B cell (primary cell): ENCODE measurements at regions not wholly inside any gene's neighbourhood (a gene's known extent, or its start where the extent isn't known, plus 50 kb on each side); places are given as distances from the start of the nearest gene placed in this dataset.

Source experiments
- ATAC-seq: fragments of 200-7000 bp; cut with Tn5 transposase; one replicate; pipeline ENCODE4 v1.10.0; 2021; ENCODE audit warnings: low read depth, mild to moderate bottlenecking, moderate number of reproducible peaks, moderate library complexity
- CTCF ChIA-PET: fragments of 350-600 bp; sonication (Branson Sonifier 250); formaldehyde crosslinking; loops from one replicate; lab custom pipeline; 2021; ENCODE audit warnings: antibody characterized with exemption, inconsistent platforms; lab: Charles Lee
- POLR2A ChIA-PET: fragments of 350-600 bp; sonication (Branson Sonifier 250); formaldehyde crosslinking; loops from one replicate; lab custom pipeline; 2021; ENCODE audit warnings: antibody characterized with exemption; lab: Charles Lee
- DNase-seq: peaks from one replicate; pipeline ENCODE4 v3.0.0; 2013
- H2AFZ ChIP-seq: 2 replicates; pipeline ENCODE4 v1.6.1; 2012; ENCODE audit warnings: mild to moderate bottlenecking, low read depth, low read length; ENCODE audit not compliant: insufficient read depth, poor library complexity, severe bottlenecking
- H3K27ac ChIP-seq, 2 donors: 1 replicate in 1 of 2; 2 replicates in 1 of 2; pipeline ENCODE4 v1.5.1; 2012 to 2013; ENCODE audit warnings: low read length in 2 of 2, mild to moderate bottlenecking in 2 of 2, moderate library complexity in 1 of 2
- H3K27me3 ChIP-seq, 4 experiments: fragments of 200-600 bp in 1 of 4; sonication (generic) in 1 of 4; replicated peaks in 1 of 4; 1 replicate in 2 of 4; 2 replicates in 2 of 4; pipeline versions ENCODE4 v1.6.1 to v1.7.0; 2013 to 2016; ENCODE audit warnings: low read length in 3 of 4, mild to moderate bottlenecking in 2 of 4, mixed read lengths in 1 of 4, moderate library complexity in 1 of 4; ENCODE audit not compliant: insufficient read depth in 4 of 4, control insufficient read depth in 3 of 4; ENCODE audit errors: control extremely low read depth in 1 of 4
- H3K36me3 ChIP-seq, 2 experiments: replicated peaks in 1 of 2; 1 replicate in 1 of 2; 2 replicates in 1 of 2; pipeline versions ENCODE4 v1.6.1 to v1.7.1; 2013; ENCODE audit warnings: low read length in 1 of 2; ENCODE audit not compliant: insufficient read depth in 2 of 2, control insufficient read depth in 1 of 2; ENCODE audit errors: control extremely low read depth in 1 of 2, extremely low read depth in 1 of 2
- H3K4me1 ChIP-seq, 2 donors: fragments of 200-600 bp in 1 of 2; sonication (generic) in 1 of 2; 1 replicate in 1 of 2; 2 replicates in 1 of 2; pipeline versions ENCODE4 v1.5.1 to v1.6.1; 2013 to 2017; ENCODE audit warnings: low read length in 2 of 2; ENCODE audit not compliant: control insufficient read depth in 2 of 2, insufficient read depth in 2 of 2
- H3K4me2 ChIP-seq: replicated peaks from 2 replicates; pipeline ENCODE3; 2012; ENCODE audit warnings: mild to moderate bottlenecking, low read depth, low read length; ENCODE audit not compliant: poor library complexity, severe bottlenecking
- H3K4me3 ChIP-seq, 5 experiments: fragments of 200-600 bp in 1 of 5; sonication (generic) in 1 of 5; 1 replicate in 3 of 5; 2 replicates in 2 of 5; pipeline versions ENCODE4 v1.5.1 to v1.7.0; 2011 to 2016; ENCODE audit warnings: low read length in 4 of 5, mild to moderate bottlenecking in 4 of 5, low read depth in 2 of 5, control low read depth in 1 of 5, moderate library complexity in 1 of 5; ENCODE audit not compliant: insufficient read depth in 1 of 5; ENCODE audit errors: control extremely low read depth in 1 of 5, extremely low read depth in 1 of 5
- H3K79me2 ChIP-seq: fragments of 200-600 bp; sonication (generic); one replicate; pipeline ENCODE4 v1.6.0; 2016; ENCODE audit warnings: low read length; ENCODE audit not compliant: control insufficient read depth, insufficient read depth
- H3K9ac ChIP-seq: fragments of 200-600 bp; sonication (generic); 2 replicates; pipeline ENCODE4 v1.6.1; 2017; ENCODE audit warnings: mild to moderate bottlenecking, low read length, moderate library complexity
- H3K9me3 ChIP-seq, 3 donors: one replicate each; pipeline versions ENCODE4 v1.6.1 to v1.7.1; 2013; ENCODE audit warnings: low read length in 2 of 3; ENCODE audit not compliant: control insufficient read depth in 2 of 3, insufficient read depth in 1 of 3; ENCODE audit errors: control extremely low read depth in 1 of 3
- H4K20me1 ChIP-seq: 2 replicates; pipeline ENCODE4 v1.6.0; 2012; ENCODE audit warnings: mild to moderate bottlenecking, low read length; ENCODE audit not compliant: insufficient read depth, control insufficient read depth, poor library complexity, severe bottlenecking
- H3K27ac Mint-ChIP-seq: one replicate; pipeline ENCODE4 v1.8.0; 2021; ENCODE audit warnings: mixed read lengths
- H3K27me3 Mint-ChIP-seq: one replicate; pipeline ENCODE4 v1.8.0; 2021; ENCODE audit warnings: mixed read lengths
- H3K4me1 Mint-ChIP-seq: one replicate; pipeline ENCODE4 v1.8.0; 2021; ENCODE audit warnings: mixed read lengths
- H3K4me3 Mint-ChIP-seq: one replicate; pipeline ENCODE4 v1.8.0; 2021; ENCODE audit warnings: mixed read lengths
- H3K9me3 Mint-ChIP-seq: one replicate; pipeline ENCODE4 v1.8.0; 2022; ENCODE audit warnings: mixed read lengths; ENCODE audit not compliant: insufficient read depth
- EZH2 ChIP-seq: IDR thresholded peaks from 2 replicates; pipeline ENCODE4 v1.6.1; 2012; ENCODE audit warnings: borderline replicate concordance, low read depth, mild to moderate bottlenecking, moderate library complexity, low read length; ENCODE audit not compliant: insufficient read depth, poor library complexity, severe bottlenecking
- WGBS: methylation state at CpG from one replicate; pipeline ENCODE4 v1.1.5; 2013; ENCODE audit warnings: missing lambda C conversion rate; ENCODE audit not compliant: insufficient coverage; 5-methylcytosine and 5-hydroxymethylcytosine counted together
- intact Hi-C: fragments of 100-400 bp; cut with micrococcal nuclease; formaldehyde crosslinking; loops from one replicate; pipeline ENCODE4 v1.10.0; 2022
- TF ChIP-seq, protein P1 (sequence below): fragments of 200-600 bp; IDR thresholded peaks from one replicate; pipeline ENCODE4 v1.8.0; 2022; ENCODE audit warnings: antibody characterized with exemption, mild to moderate bottlenecking

DNA sequence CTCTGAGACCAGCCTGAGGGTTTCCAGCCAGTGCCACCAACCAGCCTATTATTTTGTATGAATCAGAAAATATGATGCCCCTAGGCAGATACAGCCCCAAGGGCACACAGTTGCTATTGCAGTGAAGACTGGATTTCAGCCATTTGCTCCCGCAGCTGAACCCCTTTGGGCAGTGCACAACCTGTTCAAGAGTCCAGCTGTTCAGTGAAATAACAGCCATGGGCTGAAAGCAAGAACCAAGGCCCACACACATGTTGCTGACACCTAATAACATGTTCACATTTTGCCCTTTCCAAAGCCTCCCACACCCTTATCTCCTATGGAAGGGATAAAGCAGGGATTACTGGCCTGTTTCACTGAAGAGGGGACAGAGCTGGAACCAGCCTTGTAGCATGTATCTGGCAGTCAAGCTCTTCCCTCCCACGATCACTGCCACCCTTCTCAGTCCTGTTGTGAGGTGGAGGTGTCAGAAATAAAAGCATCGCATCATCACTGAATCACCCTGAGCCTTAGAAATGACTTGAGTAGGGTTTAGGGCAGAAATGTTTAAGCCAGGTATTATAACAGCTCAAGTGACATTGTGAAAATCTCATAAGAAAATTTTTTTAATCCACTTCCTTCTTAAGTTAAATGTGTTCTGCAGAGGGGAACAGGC, 137.1 kb upstream of the FSTL4 start:
- ChIA-PET CTCF (interaction anchor here (1.2 kb wide), 1 partner anchor 195 kb away, joined by 3 read pairs; no protein-coding TSS in a partner anchor), POLR2A (no interaction called here)
- Histone ChIP-seq H4K20me1 (no peaks in the 10 kb centered on the region), H3K27me3 (no peaks in the 10 kb centered on the region), H3K36me3 (no peaks in the 10 kb centered on the region), H3K4me2 (no peak overlapping the region), H3K9ac (no peak overlapping the region), H3K4me1 (no peaks in the 10 kb centered on the region), H2AFZ (no peak overlapping the region), H3K9me3 (peaks cover 0 to 4% (median 0%) of the 10 kb centered on the region in 3 donors), H3K79me2 (no peaks in the 10 kb centered on the region), H3K4me3 (no peak overlapping the region), H3K27ac (no peak overlapping the region)
- DNase-seq: no peak
- WGBS: 100% methylated on average over 1 of the region's 3 CpGs
- H3K27ac Mint-ChIP-seq: no peak overlapping the region
- peaks cover under 1% of the 10 kb centered on the region for H3K27me3 Mint-ChIP-seq
- H3K4me3 Mint-ChIP-seq: no peak overlapping the region
- intact Hi-C loops: no loop called here
- no peaks in the 10 kb centered on the region for H3K4me1 Mint-ChIP-seq
- TF ChIP-seq, protein P1, sequence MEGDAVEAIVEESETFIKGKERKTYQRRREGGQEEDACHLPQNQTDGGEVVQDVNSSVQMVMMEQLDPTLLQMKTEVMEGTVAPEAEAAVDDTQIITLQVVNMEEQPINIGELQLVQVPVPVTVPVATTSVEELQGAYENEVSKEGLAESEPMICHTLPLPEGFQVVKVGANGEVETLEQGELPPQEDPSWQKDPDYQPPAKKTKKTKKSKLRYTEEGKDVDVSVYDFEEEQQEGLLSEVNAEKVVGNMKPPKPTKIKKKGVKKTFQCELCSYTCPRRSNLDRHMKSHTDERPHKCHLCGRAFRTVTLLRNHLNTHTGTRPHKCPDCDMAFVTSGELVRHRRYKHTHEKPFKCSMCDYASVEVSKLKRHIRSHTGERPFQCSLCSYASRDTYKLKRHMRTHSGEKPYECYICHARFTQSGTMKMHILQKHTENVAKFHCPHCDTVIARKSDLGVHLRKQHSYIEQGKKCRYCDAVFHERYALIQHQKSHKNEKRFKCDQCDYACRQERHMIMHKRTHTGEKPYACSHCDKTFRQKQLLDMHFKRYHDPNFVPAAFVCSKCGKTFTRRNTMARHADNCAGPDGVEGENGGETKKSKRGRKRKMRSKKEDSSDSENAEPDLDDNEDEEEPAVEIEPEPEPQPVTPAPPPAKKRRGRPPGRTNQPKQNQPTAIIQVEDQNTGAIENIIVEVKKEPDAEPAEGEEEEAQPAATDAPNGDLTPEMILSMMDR: no peak
- peaks cover 2% of the 10 kb centered on the region for H3K9me3 Mint-ChIP-seq
- ATAC-seq: no peak

DNA sequence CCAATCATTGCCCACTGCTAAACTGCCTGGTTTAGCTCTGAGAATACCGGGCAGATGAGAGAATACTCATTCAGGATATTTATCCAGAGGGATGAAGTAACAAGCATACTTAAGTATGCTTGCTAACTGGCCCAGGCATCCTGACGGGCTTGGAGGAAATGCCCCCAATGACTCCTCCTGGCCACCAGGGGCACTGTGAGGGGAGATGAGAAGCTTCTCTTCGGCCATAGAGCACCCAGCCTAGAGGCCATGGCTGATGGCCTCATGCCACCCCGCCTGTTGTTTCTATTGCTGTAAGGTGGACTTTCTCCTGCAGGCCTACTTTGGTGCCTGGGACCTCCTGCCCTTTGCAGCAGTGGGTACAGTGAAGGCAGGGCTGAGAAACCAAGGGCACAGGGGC, 134.5 kb upstream of the FSTL4 start:
- Histone ChIP-seq H3K9ac (no peak overlapping the region), H3K9me3 (peaks cover 0 to 4% (median 0%) of the 10 kb centered on the region in 3 donors), H3K79me2 (no peaks in the 10 kb centered on the region), H3K4me1 (peaks cover 8 to 13% of the 10 kb centered on the region in 2 donors), H3K4me3 (no peak overlapping the region), H3K4me2 (no peak overlapping the region), H3K27me3 (no peaks in the 10 kb centered on the region), H3K27ac (no peak overlapping the region), H4K20me1 (no peaks in the 10 kb centered on the region), H3K36me3 (no peaks in the 10 kb centered on the region), H2AFZ (no peak overlapping the region)
- H3K27me3 Mint-ChIP-seq: peaks cover 4% of the 10 kb centered on the region
- no peak overlapping the region for H3K27ac Mint-ChIP-seq
- no peak overlapping the region for H3K4me3 Mint-ChIP-seq
- intact Hi-C loops: no loop called here
- ChIA-PET POLR2A (no interaction called here), CTCF (interaction anchor here (1.5 kb wide), 1 partner anchor 9 kb away, joined by 4 read pairs; no protein-coding TSS in a partner anchor)
- no peak for TF ChIP-seq EZH2
- TF ChIP-seq, protein P1: peak; percentile 36
- WGBS: 83% methylated on average over 1 of the region's 4 CpGs
- DNase-seq: peak; percentile 20
- ATAC-seq: no peak
- H3K9me3 Mint-ChIP-seq: peaks cover 2% of the 10 kb centered on the region
- peaks cover 13% of the 10 kb centered on the region for H3K4me1 Mint-ChIP-seq
